HL-60 (cell line): ENCODE measurements at regions not wholly inside any gene's neighbourhood (a gene's known extent, or its start where the extent isn't known, plus 50 kb on each side); places are given as distances from the start of the nearest gene placed in this dataset.

Experiments used
- CTCF ChIP-seq: IDR thresholded peaks from one replicate; pipeline ENCODE4 v1.5.1; 2011; ENCODE audit warnings: low read length, control low read depth, inconsistent platforms; ENCODE audit not compliant: insufficient read depth
- GABPA ChIP-seq: IDR thresholded peaks from 2 replicates; pipeline ENCODE4 v1.6.1; 2012; ENCODE audit warnings: low read depth
- POLR2AphosphoS5 ChIP-seq: IDR thresholded peaks from 2 replicates; pipeline ENCODE4 v1.6.1; 2012; ENCODE audit warnings: low read depth
- SPI1 ChIP-seq: IDR thresholded peaks from 2 replicates; pipeline ENCODE4 v1.6.1; 2012; ENCODE audit warnings: low read depth, mild to moderate bottlenecking, borderline replicate concordance
- TF ChIP-seq, protein P1 (sequence below): IDR thresholded peaks from 2 replicates; pipeline ENCODE4 v1.6.1; 2012; ENCODE audit warnings: low read depth; ENCODE audit not compliant: insufficient replicate concordance

GRCh38 chr3:135310317-135310716 is 515.3 kb downstream of the EPHB1 start:
- TF ChIP-seq CTCF (no peak), POLR2AphosphoS5 (no peak), GABPA (no peak), SPI1 (no peak)
- TF ChIP-seq, protein P1, sequence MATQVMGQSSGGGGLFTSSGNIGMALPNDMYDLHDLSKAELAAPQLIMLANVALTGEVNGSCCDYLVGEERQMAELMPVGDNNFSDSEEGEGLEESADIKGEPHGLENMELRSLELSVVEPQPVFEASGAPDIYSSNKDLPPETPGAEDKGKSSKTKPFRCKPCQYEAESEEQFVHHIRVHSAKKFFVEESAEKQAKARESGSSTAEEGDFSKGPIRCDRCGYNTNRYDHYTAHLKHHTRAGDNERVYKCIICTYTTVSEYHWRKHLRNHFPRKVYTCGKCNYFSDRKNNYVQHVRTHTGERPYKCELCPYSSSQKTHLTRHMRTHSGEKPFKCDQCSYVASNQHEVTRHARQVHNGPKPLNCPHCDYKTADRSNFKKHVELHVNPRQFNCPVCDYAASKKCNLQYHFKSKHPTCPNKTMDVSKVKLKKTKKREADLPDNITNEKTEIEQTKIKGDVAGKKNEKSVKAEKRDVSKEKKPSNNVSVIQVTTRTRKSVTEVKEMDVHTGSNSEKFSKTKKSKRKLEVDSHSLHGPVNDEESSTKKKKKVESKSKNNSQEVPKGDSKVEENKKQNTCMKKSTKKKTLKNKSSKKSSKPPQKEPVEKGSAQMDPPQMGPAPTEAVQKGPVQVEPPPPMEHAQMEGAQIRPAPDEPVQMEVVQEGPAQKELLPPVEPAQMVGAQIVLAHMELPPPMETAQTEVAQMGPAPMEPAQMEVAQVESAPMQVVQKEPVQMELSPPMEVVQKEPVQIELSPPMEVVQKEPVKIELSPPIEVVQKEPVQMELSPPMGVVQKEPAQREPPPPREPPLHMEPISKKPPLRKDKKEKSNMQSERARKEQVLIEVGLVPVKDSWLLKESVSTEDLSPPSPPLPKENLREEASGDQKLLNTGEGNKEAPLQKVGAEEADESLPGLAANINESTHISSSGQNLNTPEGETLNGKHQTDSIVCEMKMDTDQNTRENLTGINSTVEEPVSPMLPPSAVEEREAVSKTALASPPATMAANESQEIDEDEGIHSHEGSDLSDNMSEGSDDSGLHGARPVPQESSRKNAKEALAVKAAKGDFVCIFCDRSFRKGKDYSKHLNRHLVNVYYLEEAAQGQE: no peak
